Neural progenitor cell (in vitro differentiated cells): ENCODE measurements at regions not wholly inside any gene's neighbourhood (a gene's known extent, or its start where the extent isn't known, plus 50 kb on each side); places are given as distances from the start of the nearest gene placed in this dataset.

Source experiments
- DNase-seq: peaks from one replicate; pipeline ENCODE4 v3.0.0-alpha.2; 2016; ENCODE audit warnings: low spot score
- H2AFZ ChIP-seq: fragments of 200-600 bp; sonication (generic); replicated peaks from 2 replicates; pipeline ENCODE4 v1.6.1; 2016; ENCODE audit warnings: antibody characterized with exemption
- H3F3A ChIP-seq: fragments of 200-600 bp; sonication (generic); 2 replicates; pipeline ENCODE4 v1.6.1; 2016; ENCODE audit warnings: antibody characterized with exemption, low read depth
- H3K27ac ChIP-seq: fragments of 200-600 bp; sonication (generic); 2 replicates; pipeline ENCODE4 v1.5.1; 2016; ENCODE audit warnings: mild to moderate bottlenecking
- H3K27me3 ChIP-seq: fragments of 200-600 bp; sonication (generic); 2 replicates; pipeline ENCODE4 v1.6.1; 2016; ENCODE audit warnings: mild to moderate bottlenecking, moderate library complexity
- H3K36me3 ChIP-seq: fragments of 200-600 bp; sonication (generic); 2 replicates; pipeline ENCODE4 v1.5.1; 2016
- H3K4me1 ChIP-seq: fragments of 200-600 bp; sonication (generic); 2 replicates; pipeline ENCODE4 v1.6.1; 2016; ENCODE audit warnings: mixed run types
- H3K4me2 ChIP-seq: fragments of 200-600 bp; sonication (generic); 2 replicates; pipeline ENCODE4 v1.6.1; 2016
- H3K4me3 ChIP-seq: fragments of 200-600 bp; sonication (generic); 2 replicates; pipeline ENCODE4 v1.5.1; 2016
- H3K79me2 ChIP-seq: fragments of 200-600 bp; sonication (generic); 2 replicates; pipeline ENCODE4 v1.6.1; 2016; ENCODE audit warnings: low read depth
- H3K9ac ChIP-seq: fragments of 200-600 bp; sonication (generic); 2 replicates; pipeline ENCODE4 v1.6.1; 2016
- H3K9me3 ChIP-seq: fragments of 200-600 bp; sonication (generic); 2 replicates; pipeline ENCODE4 v1.5.1; 2016; ENCODE audit warnings: low read depth
- H4K20me1 ChIP-seq: fragments of 200-600 bp; sonication (generic); 2 replicates; pipeline ENCODE4 v1.6.1; 2016; ENCODE audit warnings: low read depth
- H3K27ac Mint-ChIP-seq: 3 replicates; pipeline ENCODE4 v1.8.0; 2021; ENCODE audit warnings: mixed read lengths
- H3K27me3 Mint-ChIP-seq: 2 replicates; pipeline ENCODE4 v1.8.0; 2022; ENCODE audit warnings: low read depth, mild to moderate bottlenecking, inconsistent platforms, moderate library complexity, mixed read lengths; ENCODE audit not compliant: insufficient read depth
- H3K36me3 Mint-ChIP-seq: 3 replicates; pipeline ENCODE4 v1.8.0; 2021; ENCODE audit warnings: mixed read lengths
- H3K4me1 Mint-ChIP-seq: 3 replicates; pipeline ENCODE4 v1.8.0; 2021; ENCODE audit warnings: mixed read lengths
- H3K4me3 Mint-ChIP-seq: 3 replicates; pipeline ENCODE4 v1.8.0; 2021; ENCODE audit warnings: mild to moderate bottlenecking, moderate library complexity, mixed read lengths
- H3K9me3 Mint-ChIP-seq: 3 replicates; pipeline ENCODE4 v1.8.0; 2020; ENCODE audit warnings: mixed read lengths
- EZH2 ChIP-seq: fragments of 200-600 bp; sonication (generic); IDR thresholded peaks from 2 replicates; pipeline ENCODE4 v1.6.1; 2017; ENCODE audit warnings: antibody characterized with exemption, mild to moderate bottlenecking, moderate library complexity
- EZH2phosphoT487 ChIP-seq: fragments of 200-600 bp; sonication (generic); IDR thresholded peaks from 2 replicates; pipeline ENCODE4 v1.6.1; 2017; ENCODE audit warnings: antibody characterized with exemption
- TF ChIP-seq, protein P1 (sequence below): fragments of 200-600 bp; sonication (generic); IDR thresholded peaks from 2 replicates; pipeline ENCODE4 v1.5.1; 2017; ENCODE audit warnings: antibody characterized with exemption, mild to moderate bottlenecking

DNA sequence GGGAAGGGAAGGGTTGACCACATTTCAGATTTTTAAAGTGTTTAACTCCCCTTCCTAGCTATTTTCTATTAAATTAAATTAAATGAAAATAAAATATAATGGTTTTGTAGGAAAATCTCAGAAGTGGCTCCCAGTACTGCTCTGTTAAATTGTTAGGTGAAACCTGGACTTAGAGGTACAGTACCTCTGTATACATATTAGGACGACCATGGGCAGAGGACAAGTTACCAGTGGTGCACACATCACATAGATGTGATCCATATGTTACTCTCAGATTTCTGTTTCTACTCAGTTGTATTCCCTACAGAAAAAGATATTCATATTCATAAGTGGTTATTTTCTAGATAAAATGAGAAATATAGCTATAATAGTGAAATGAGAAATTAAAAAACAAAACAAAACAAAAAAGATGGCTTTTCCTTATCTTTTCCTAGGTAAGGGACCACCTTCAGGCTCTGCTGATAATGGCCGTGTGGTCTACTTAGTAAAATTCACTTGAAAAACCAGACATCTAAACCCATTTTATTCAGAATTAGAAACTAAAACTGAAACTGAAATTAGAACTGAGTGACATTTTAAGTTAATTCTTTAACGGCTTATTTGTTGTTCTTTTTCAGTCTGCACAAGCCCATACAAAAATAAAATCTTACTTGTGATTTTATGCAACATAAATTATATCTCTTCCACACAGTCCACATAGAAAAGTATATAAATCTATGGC lies 832.5 kb upstream of the CHAC2 start:
- Histone ChIP-seq H3F3A (no peaks in the 10 kb centered on the region), H2AFZ (no peak overlapping the region), H3K4me1 (no peaks in the 10 kb centered on the region), H3K27me3 (no peaks in the 10 kb centered on the region), H3K4me2 (no peak overlapping the region), H3K36me3 (no peaks in the 10 kb centered on the region), H4K20me1 (no peaks in the 10 kb centered on the region), H3K9ac (no peak overlapping the region), H3K79me2 (no peaks in the 10 kb centered on the region), H3K9me3 (no peaks in the 10 kb centered on the region), H3K27ac (no peak overlapping the region), H3K4me3 (no peak overlapping the region)
- no peak for DNase-seq
- H3K9me3 Mint-ChIP-seq = peaks cover 3% of the 10 kb centered on the region
- no peak overlapping the region for H3K27ac Mint-ChIP-seq
- no peaks in the 10 kb centered on the region for H3K36me3 Mint-ChIP-seq
- H3K27me3 Mint-ChIP-seq = no peaks in the 10 kb centered on the region
- no peaks in the 10 kb centered on the region for H3K4me1 Mint-ChIP-seq
- no peak overlapping the region for H3K4me3 Mint-ChIP-seq
- no peak for TF ChIP-seq EZH2
- TF ChIP-seq, protein P1, sequence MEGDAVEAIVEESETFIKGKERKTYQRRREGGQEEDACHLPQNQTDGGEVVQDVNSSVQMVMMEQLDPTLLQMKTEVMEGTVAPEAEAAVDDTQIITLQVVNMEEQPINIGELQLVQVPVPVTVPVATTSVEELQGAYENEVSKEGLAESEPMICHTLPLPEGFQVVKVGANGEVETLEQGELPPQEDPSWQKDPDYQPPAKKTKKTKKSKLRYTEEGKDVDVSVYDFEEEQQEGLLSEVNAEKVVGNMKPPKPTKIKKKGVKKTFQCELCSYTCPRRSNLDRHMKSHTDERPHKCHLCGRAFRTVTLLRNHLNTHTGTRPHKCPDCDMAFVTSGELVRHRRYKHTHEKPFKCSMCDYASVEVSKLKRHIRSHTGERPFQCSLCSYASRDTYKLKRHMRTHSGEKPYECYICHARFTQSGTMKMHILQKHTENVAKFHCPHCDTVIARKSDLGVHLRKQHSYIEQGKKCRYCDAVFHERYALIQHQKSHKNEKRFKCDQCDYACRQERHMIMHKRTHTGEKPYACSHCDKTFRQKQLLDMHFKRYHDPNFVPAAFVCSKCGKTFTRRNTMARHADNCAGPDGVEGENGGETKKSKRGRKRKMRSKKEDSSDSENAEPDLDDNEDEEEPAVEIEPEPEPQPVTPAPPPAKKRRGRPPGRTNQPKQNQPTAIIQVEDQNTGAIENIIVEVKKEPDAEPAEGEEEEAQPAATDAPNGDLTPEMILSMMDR = no peak
- TF ChIP-seq EZH2phosphoT487 = no peak

DNA sequence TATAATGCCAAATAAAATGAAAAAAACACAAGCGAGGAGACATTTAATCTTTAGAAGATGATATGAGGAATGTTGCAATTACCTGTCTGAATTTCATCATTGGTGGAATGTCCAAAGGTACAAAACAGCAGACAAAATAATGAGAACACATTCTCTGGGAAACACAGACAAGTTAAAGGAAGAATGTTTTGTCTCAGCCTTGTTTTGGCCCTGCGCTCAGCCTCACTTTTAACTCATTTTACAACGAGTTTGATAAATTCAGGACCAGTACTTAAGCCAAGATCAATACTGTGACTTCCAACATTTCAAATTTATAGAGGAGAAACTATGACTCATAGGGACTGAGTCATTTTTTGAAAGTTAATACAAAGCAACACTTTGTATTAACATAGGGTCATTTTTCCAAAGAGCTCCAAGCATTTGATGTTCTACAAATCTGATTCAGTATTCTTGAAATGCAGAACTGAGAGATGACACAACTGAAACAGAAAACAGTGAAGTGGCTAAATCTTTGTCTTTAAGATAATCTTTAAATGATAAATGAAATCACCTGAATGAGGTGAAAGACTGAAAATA lies 833.2 kb upstream of the CHAC2 start:
- H3K27me3 Mint-ChIP-seq = no peaks in the 10 kb centered on the region
- no peak overlapping the region for H3K4me3 Mint-ChIP-seq
- H3K4me1 ChIP-seq = no peaks in the 10 kb centered on the region
- H2AFZ ChIP-seq = no peak overlapping the region
- H3K36me3 Mint-ChIP-seq = no peaks in the 10 kb centered on the region
- no peaks in the 10 kb centered on the region for H3K36me3 ChIP-seq
- no peaks in the 10 kb centered on the region for H4K20me1 ChIP-seq
- H3K9ac ChIP-seq = no peak overlapping the region
- H3K27ac ChIP-seq = no peak overlapping the region
- H3K9me3 ChIP-seq = no peaks in the 10 kb centered on the region
- H3K27me3 ChIP-seq = no peaks in the 10 kb centered on the region
- no peak for DNase-seq
- TF ChIP-seq EZH2 = no peak
- TF ChIP-seq EZH2phosphoT487 = no peak
- TF ChIP-seq, protein P1 = no peak
- no peak overlapping the region for H3K4me3 ChIP-seq
- no peaks in the 10 kb centered on the region for H3K79me2 ChIP-seq
- H3K9me3 Mint-ChIP-seq = peaks cover 5% of the 10 kb centered on the region
- H3K4me2 ChIP-seq = no peak overlapping the region
- H3K27ac Mint-ChIP-seq = no peak overlapping the region
- H3F3A ChIP-seq = no peaks in the 10 kb centered on the region
- no peaks in the 10 kb centered on the region for H3K4me1 Mint-ChIP-seq

DNA sequence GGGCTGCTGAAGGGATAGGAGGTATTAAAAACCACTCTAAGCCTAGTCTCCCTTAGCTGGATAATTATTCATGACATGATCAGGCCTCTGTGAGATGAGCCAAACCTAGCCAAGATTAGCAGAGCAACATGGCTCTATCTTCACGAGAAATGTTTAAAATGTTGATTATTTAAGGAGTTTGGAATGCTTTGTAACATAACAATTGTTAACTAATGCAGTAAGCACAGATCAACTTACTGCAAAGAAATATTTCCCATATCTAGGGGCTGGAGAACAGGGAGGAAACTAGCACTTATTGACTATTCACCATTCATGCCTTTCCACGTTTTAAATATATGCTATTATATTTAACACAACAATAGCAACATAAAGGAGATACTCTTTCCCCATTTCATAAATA lies 833.7 kb upstream of the CHAC2 start:
- Mint-ChIP-seq H3K4me3 (no peak overlapping the region), H3K4me1 (no peaks in the 10 kb centered on the region), H3K36me3 (no peaks in the 10 kb centered on the region), H3K27ac (no peak overlapping the region), H3K9me3 (peaks cover 10% of the 10 kb centered on the region), H3K27me3 (no peaks in the 10 kb centered on the region)
- Histone ChIP-seq H3K9ac (no peak overlapping the region), H3K4me2 (no peak overlapping the region), H3K27me3 (no peaks in the 10 kb centered on the region), H3F3A (no peaks in the 10 kb centered on the region), H2AFZ (no peak overlapping the region), H3K27ac (no peak overlapping the region), H4K20me1 (no peaks in the 10 kb centered on the region), H3K36me3 (no peaks in the 10 kb centered on the region), H3K4me3 (no peak overlapping the region), H3K9me3 (no peaks in the 10 kb centered on the region), H3K4me1 (no peaks in the 10 kb centered on the region), H3K79me2 (no peaks in the 10 kb centered on the region)
- DNase-seq = no peak
- no peak for TF ChIP-seq EZH2
- TF ChIP-seq, protein P1 = no peak
- TF ChIP-seq EZH2phosphoT487 = no peak
